GM23338 (cell line): ENCODE measurements at regions not wholly inside any gene's neighbourhood (a gene's known extent, or its start where the extent isn't known, plus 50 kb on each side); places are given as distances from the start of the nearest gene placed in this dataset.

Experiments used
- EZH2 ChIP-seq: fragments of 200-600 bp; sonication (generic); IDR thresholded peaks from one replicate; pipeline ENCODE4 v1.8.0; 2017; ENCODE audit warnings: antibody characterized with exemption, mild to moderate bottlenecking, low read depth; ENCODE audit not compliant: unreplicated experiment
- EZH2phosphoT487 ChIP-seq: fragments of 200-600 bp; sonication (generic); IDR thresholded peaks from one replicate; pipeline ENCODE4 v1.8.1; 2018; ENCODE audit warnings: antibody characterized with exemption; ENCODE audit not compliant: unreplicated experiment
- JUNB ChIP-seq: IDR thresholded peaks from one replicate; pipeline ENCODE4 v1.6.1; 2016; ENCODE audit warnings: antibody characterized with exemption; ENCODE audit not compliant: unreplicated experiment
- NANOG ChIP-seq: IDR thresholded peaks from 2 replicates; pipeline ENCODE4 v1.6.1; 2016; ENCODE audit warnings: antibody characterized with exemption, borderline replicate concordance
- POLR2AphosphoS5 ChIP-seq: IDR thresholded peaks from 2 replicates; pipeline ENCODE4 v1.6.1; 2016; ENCODE audit warnings: antibody characterized with exemption, low read depth
- REST ChIP-seq: IDR thresholded peaks from one replicate; pipeline ENCODE4 v1.6.1; 2018; ENCODE audit warnings: antibody characterized with exemption; ENCODE audit not compliant: unreplicated experiment
- STAT1 ChIP-seq: IDR thresholded peaks from one replicate; pipeline ENCODE4 v1.6.1; 2016; ENCODE audit warnings: antibody characterized with exemption; ENCODE audit not compliant: unreplicated experiment
- ZNF331 ChIP-seq: fragments of 250-450 bp; sonication (Bioruptor Pico); IDR thresholded peaks from 2 replicates; pipeline ENCODE4 v1.5.0; 2020; ENCODE audit warnings: low read depth, mild to moderate bottlenecking, moderate library complexity
- TF ChIP-seq, protein P1 (sequence below), 2 experiments: fragments of 200-600 bp in 1 of 2; sonication (generic) in 1 of 2; conservative IDR thresholded peaks; 2 replicates each; pipeline versions ENCODE4 v1.5.1 to v1.6.1; 2016 to 2017; ENCODE audit warnings: antibody characterized with exemption in 2 of 2, low read depth in 2 of 2, mild to moderate bottlenecking in 2 of 2, moderate library complexity in 1 of 2

DNA sequence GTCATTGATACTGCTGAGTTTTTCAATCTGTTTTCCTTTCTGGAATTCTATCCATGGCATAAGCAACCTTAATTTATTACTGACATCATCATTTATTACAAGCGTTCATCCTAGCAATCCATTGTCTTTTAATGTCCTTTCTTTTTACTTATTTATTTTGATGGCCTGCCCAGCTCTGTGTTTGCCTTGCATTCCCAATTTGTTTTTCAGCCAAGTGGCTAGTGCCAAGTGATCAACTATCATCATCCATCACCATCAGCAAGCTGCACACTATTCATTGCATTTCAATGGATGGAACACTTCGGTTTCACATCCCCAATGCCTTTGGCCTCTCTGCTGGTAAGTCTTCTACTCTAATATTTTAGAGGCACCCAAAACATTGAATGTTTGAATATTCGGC is 831.7 kb upstream of the EPHA5 start:
- TF ChIP-seq, protein P1, sequence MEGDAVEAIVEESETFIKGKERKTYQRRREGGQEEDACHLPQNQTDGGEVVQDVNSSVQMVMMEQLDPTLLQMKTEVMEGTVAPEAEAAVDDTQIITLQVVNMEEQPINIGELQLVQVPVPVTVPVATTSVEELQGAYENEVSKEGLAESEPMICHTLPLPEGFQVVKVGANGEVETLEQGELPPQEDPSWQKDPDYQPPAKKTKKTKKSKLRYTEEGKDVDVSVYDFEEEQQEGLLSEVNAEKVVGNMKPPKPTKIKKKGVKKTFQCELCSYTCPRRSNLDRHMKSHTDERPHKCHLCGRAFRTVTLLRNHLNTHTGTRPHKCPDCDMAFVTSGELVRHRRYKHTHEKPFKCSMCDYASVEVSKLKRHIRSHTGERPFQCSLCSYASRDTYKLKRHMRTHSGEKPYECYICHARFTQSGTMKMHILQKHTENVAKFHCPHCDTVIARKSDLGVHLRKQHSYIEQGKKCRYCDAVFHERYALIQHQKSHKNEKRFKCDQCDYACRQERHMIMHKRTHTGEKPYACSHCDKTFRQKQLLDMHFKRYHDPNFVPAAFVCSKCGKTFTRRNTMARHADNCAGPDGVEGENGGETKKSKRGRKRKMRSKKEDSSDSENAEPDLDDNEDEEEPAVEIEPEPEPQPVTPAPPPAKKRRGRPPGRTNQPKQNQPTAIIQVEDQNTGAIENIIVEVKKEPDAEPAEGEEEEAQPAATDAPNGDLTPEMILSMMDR (conservative IDR thresholded peaks at IDR 0.05; ENCODE audit: low read depth in 2 of 2), result no peak
- no peak for TF ChIP-seq POLR2AphosphoS5
- TF ChIP-seq JUNB, result no peak
- no peak for TF ChIP-seq EZH2
- TF ChIP-seq EZH2phosphoT487, result no peak
- no peak for TF ChIP-seq REST
- no peak for TF ChIP-seq ZNF331 (CRISPR knock-in tag)
- TF ChIP-seq NANOG, result no peak
- TF ChIP-seq STAT1, result no peak
